DND-41 (cell line): ENCODE measurements at regions not wholly inside any gene's neighbourhood (a gene's known extent, or its start where the extent isn't known, plus 50 kb on each side); places are given as distances from the start of the nearest gene placed in this dataset.

Source experiments
- CTCF ChIP-seq: IDR thresholded peaks from 2 replicates; pipeline ENCODE4 v1.5.1; 2012; ENCODE audit warnings: borderline replicate concordance, low read length, moderate library complexity, mild to moderate bottlenecking; ENCODE audit not compliant: poor library complexity, severe bottlenecking; ENCODE audit errors: extremely low read depth
- EZH2 ChIP-seq: IDR thresholded peaks from 3 replicates; pipeline ENCODE4 v1.6.1; 2012; ENCODE audit warnings: borderline replicate concordance, low read depth, mild to moderate bottlenecking, moderate library complexity, low read length, inconsistent platforms; ENCODE audit not compliant: severe bottlenecking

GRCh38 chr5:167945542-167946384 is 345.7 kb upstream of the WWC1 start:
- TF ChIP-seq CTCF (no peak), EZH2 (no peak)
